SK-N-SH (cell line): ENCODE measurements at regions not wholly inside any gene's neighbourhood (a gene's known extent, or its start where the extent isn't known, plus 50 kb on each side); places are given as distances from the start of the nearest gene placed in this dataset.

Experiments
- CTCF ChIP-seq: fragments of 200-600 bp; sonication (generic); IDR thresholded peaks from 2 replicates; pipeline ENCODE4 v1.6.1; 2017; ENCODE audit warnings: antibody characterized with exemption, mild to moderate bottlenecking, moderate library complexity
- EP300 ChIP-seq, 2 experiments: IDR thresholded peaks; 2 replicates each; pipeline versions ENCODE4 v1.4.0 to v1.6.1; 2012; ENCODE audit warnings: borderline replicate concordance in 1 of 2, low read depth in 1 of 2, low read length in 1 of 2
- EZH2phosphoT487 ChIP-seq: fragments of 200-600 bp; sonication (generic); IDR thresholded peaks from 2 replicates; pipeline ENCODE4 v1.6.1; 2017; ENCODE audit warnings: low read depth, mixed run types, mild to moderate bottlenecking, antibody characterized with exemption, moderate library complexity, borderline replicate concordance
- MEF2A ChIP-seq: IDR thresholded peaks from 2 replicates; pipeline ENCODE4 v1.4.0; 2012; ENCODE audit warnings: low read depth, borderline replicate concordance
- POLR2AphosphoS5 ChIP-seq: IDR thresholded peaks from 2 replicates; pipeline ENCODE4 v1.6.1; 2012; ENCODE audit warnings: low read depth, low read length
- RAD21 ChIP-seq: IDR thresholded peaks from 2 replicates; pipeline ENCODE4 v1.6.1; 2012; ENCODE audit warnings: mild to moderate bottlenecking, low read length
- REST ChIP-seq: IDR thresholded peaks from 2 replicates; pipeline ENCODE4 v1.6.1; 2012; ENCODE audit warnings: mild to moderate bottlenecking, low read depth, low read length, moderate library complexity
- RXRA ChIP-seq: IDR thresholded peaks from 2 replicates; pipeline ENCODE4 v1.4.0; 2012; ENCODE audit warnings: low read depth, mild to moderate bottlenecking, borderline replicate concordance
- SIN3A ChIP-seq: IDR thresholded peaks from 2 replicates; pipeline ENCODE4 v1.6.1; 2012; ENCODE audit warnings: low read depth, mild to moderate bottlenecking, low read length, moderate library complexity, borderline replicate concordance
- TAF1 ChIP-seq: IDR thresholded peaks from 2 replicates; pipeline ENCODE4 v1.6.1; 2012; ENCODE audit warnings: low read depth, mild to moderate bottlenecking, low read length, moderate library complexity, borderline replicate concordance
- USF2 ChIP-seq: fragments of 150-350 bp; IDR thresholded peaks from 2 replicates; pipeline ENCODE4 v1.6.1; 2017; ENCODE audit warnings: antibody characterized with exemption, low read length, low read depth, borderline replicate concordance

- TF ChIP-seq CTCF (no peak), USF2 (no peak), TAF1 (no peak), RXRA (no peak), REST (no peak), EP300 (IDR thresholded peaks at IDR 0.05; ENCODE audit: borderline replicate concordance in 1 of 2, low read depth in 1 of 2, low read length in 1 of 2) (no peak), POLR2AphosphoS5 (no peak), SIN3A (no peak), RAD21 (no peak), EZH2phosphoT487 (no peak), MEF2A (no peak)
These were observed 271.9 kb downstream of the GPM6A start for GRCh38 chr4:175540151-175540550.
